ENCODE measurements at regions not wholly inside any gene's neighbourhood (a gene's known extent, or its start where the extent isn't known, plus 50 kb on each side); places are given as distances from the start of the nearest gene placed in this dataset.

DNA sequence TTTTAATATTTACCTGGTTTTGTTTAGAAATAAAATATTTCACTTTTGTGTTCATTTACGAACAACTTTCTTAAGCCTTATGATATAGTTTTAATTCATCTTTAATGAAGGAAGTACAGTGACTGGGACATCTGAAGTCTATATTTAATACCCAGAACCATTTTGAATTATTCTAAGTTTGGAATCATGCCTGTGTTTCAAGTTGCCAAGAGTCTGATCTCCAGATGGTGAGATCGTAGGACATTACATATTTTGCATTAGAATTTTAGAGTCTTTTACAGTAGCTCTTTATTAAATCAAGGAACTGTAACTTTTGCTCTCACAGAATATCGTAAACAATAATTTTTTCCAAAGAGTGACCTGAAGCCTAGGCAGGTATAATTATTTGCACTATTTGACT, 420.7 kb downstream of the SI start:
- TF ChIP-seq, protein P1, sequence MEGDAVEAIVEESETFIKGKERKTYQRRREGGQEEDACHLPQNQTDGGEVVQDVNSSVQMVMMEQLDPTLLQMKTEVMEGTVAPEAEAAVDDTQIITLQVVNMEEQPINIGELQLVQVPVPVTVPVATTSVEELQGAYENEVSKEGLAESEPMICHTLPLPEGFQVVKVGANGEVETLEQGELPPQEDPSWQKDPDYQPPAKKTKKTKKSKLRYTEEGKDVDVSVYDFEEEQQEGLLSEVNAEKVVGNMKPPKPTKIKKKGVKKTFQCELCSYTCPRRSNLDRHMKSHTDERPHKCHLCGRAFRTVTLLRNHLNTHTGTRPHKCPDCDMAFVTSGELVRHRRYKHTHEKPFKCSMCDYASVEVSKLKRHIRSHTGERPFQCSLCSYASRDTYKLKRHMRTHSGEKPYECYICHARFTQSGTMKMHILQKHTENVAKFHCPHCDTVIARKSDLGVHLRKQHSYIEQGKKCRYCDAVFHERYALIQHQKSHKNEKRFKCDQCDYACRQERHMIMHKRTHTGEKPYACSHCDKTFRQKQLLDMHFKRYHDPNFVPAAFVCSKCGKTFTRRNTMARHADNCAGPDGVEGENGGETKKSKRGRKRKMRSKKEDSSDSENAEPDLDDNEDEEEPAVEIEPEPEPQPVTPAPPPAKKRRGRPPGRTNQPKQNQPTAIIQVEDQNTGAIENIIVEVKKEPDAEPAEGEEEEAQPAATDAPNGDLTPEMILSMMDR (IDR thresholded peaks at IDR 0.05), result no peak
- TF ChIP-seq POLR2A (IDR thresholded peaks at IDR 0.05), result no peak
- no peak for TF ChIP-seq POLR2AphosphoS5 (IDR thresholded peaks at IDR 0.05)

Measured in gastroesophageal sphincter (tissue), 3 donors.